ENCODE measurements at regions not wholly inside any gene's neighbourhood (a gene's known extent, or its start where the extent isn't known, plus 50 kb on each side); places are given as distances from the start of the nearest gene placed in this dataset.

DNA sequence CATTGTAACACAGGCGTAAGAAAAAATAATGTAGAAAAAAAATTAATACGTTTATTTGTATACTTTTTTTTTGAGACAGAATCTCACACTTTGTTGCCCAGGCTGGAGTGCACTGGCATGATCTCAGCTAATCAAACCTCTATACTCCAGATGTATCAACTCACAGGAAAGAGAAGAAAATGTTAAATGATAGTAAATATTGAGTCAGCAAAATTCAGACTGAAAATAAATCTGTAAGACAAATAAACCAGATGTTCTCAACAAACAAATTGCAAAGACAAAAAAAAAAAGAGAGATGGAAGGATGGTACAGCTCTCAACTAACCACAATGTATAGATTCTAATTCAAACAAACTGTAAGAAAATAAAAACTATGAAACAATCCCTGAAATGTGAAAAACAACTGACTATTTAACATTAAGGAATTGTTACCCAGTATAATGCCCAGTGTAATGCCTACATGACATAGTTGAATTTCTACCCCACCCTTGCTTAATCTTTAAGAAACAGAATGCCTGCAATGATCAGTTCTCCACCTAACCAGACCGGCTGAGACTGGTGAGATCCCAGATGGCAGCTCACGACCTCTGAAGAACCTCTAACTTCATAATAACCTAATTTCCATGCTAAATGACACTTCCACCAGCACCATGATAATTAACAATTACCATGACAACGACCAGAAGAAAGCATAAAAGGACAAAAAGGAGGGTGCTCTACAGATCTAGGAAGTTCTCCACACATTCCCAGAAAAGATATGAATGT lies 272.0 kb upstream of the GNAI1 start:
- DNase-seq = no peak

- DNase-seq = no peak
Observed at GRCh38 chr7:79855172-79855571, 279.5 kb upstream of the GNAI1 start.

GRCh38 chr7:79854621-79855020 lies 280.0 kb upstream of the GNAI1 start:
- no peak for DNase-seq

DNA sequence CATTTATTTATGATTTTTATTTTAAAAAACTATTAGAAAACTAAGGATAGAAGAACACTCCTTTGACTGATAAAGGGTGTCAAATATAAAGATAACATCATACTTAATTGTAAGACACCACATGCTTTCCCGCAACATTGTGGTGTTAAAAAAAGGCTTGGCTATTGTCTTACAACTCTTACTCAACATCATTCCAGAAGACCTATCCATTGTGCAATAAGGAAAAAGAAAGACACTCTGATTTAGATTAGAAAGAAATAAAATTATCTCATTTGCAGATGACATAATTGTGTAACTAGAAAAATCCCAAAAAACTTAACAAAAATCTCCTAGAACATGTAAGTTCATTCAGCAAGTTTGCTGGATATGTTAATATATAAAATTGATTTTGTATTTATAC lies 296.7 kb upstream of the GNAI1 start:
- DNase-seq = no peak

DNA sequence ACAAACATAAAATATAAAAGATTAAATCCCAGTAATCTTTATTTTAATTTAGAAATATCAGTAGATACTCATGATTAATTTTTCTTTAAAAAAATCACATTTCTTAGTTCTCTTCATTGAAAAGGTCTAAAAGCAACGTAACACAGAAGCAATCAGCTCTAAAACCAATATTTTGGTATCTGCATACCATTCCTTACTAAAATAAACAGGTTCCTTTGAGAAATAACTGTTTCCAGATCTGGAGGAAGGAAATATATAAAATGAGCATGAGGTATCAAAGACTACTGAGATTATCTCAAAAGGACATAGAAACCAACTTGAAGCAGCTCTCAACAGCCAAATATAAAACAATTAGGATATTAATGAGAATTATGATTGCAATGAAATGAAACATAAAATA lies 301.0 kb upstream of the GNAI1 start:
- no peak for DNase-seq

DNA sequence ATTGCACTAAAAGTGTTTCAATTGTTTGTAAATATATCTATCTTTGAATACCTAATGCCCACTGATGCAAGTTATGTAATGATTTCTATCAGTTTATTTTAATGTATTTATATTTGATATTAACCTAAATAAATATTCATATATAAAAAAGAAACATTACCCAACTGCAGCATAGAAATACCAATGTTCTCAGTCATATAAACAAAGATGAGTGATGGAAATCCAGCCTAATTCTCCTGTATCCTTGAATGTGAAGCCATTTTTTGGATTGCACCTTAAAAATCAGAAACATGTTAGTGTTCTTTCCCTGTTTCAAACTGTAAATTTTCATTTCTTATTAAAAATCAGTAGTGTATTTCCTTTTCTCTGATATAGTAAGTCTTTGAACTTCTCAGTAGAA lies 305.8 kb upstream of the GNAI1 start:
- DNase-seq = no peak

- no peak for DNase-seq
Observed at GRCh38 chr7:79823246-79823951, 311.2 kb upstream of the GNAI1 start.

GRCh38 chr7:79822620-79823240 lies 311.9 kb upstream of the GNAI1 start:
- no peak for DNase-seq

- no peak for DNase-seq
Observed at GRCh38 chr7:79820387-79820786, 314.2 kb upstream of the GNAI1 start.

DNA sequence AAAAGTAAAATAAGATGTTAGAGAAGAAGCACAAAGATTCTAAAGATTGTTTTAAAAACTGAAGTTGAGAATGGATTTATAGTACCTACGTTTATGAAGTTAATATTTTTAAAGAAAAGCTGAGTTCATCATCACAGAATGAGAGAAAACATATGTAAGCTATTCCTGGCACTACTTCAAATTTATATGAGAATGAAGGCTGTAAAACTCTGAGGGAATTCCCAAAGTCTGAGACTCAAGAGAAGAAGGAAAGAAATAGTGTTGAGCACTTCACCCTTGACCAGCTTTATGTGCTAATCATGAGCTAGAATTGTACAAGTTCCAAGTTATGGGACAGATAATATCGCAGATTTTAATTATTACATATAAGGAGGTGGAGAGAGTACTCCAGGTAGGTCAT lies 323.7 kb upstream of the GNAI1 start:
- DNase-seq = no peak

DNA sequence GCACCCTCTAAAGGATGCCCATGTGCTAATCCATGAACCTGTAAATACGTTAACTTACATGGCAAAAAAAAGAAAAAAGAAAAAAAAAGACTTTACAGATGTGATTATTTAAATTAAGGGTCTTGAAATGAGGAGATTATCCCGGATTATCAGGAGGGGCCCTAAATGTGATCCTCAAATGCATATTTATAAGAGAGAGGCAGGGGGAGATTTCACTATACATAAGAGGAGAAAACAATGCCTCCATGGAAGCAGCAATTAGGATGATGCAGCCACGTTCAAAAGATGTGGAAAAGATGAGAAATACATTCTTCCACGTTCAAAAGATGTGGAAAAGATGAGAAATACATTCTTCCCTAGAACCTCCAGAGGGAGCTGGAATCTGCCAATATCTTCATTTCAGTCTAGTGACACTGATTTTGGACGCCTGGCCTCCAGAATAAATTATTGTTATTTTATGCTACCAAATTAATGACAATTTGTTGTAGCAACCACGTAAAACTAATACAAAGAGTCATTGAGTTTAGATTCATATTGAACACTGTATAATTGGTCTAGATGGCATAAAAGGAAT lies 328.4 kb upstream of the GNAI1 start:
- DNase-seq = no peak

DNA sequence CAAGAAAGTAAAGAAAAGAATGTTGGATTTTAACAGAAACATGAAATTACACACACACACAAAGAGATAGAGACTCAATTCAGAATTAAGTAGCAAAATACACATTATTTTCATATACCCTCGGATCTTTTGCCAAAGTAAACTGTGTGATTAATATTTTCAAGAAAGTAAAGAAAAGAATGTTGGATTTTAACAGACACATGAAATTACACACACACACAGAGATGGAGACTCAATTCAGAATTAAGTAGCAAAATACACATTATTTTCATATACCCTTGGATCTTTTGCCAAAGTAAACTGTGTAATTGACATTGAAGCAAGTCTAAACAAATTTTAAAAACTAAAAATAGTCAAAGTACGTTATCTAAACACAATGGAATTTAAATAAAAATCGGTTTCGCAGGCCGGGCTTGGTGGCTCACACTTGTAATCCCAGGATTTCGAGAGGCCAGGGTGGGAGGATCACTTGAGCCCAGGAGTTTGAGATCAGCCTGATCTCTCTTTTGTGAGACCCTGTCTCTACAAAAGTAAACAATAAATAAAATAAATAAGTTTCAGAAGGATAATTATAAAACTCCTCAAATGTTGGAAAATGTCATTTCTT lies 337.3 kb upstream of the MAGI2 start:
- no peak for DNase-seq

DNA sequence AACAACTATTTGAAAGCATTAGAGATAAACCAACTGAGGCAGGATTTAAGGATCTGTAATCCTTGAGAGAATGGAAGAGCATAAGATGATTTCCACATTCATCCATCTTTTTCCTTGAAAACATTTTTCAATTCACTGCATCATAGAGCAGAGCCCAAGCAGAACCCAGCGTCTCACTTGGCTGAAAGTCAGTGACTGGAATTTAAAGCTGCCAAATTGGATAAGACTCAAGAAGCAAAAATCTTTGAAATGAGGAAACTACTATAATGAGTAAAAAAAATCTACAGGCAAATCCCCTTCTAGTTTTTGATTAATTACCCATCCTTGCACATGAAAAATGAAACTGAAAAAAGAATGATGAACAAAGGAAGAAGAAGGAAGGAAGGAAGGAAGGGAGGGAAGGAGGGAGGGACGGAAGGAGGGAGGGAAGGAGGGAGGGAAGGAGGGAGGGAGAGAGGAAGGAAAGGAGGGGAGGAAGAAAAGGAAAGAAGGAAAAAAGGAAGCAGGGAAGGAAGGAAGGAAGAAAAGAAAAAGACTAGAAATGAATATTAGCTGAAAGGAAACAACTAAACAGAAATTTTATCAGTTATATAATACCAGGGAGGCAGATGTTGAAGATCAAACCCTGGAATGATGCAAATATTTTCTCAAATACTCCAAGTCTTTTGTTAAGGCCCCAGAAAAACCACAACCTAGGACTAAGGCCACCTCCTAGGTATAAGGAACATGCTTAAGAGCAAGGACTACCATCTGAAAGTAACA lies 336.3 kb upstream of the MAGI2 start:
- DNase-seq = no peak

DNA sequence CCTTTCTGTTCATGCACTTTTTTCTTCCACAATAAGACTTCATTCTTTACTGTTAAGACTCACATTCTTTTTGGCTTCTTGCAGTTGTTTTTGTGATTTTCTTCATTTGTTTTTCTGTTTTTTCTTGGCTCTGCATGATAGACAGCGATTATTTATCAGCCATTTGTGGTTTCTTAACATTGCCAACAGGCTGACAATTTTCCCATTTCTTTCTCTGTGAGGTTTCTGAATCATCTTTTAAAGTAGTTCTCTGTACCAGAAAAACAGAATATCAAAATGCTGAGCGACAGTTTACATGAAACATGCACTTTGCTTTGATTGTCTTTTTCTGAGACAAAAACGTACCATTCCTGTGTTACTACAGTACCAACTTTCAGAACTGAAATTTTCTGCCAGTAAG lies 334.2 kb upstream of the MAGI2 start:
- DNase-seq = no peak

DNA sequence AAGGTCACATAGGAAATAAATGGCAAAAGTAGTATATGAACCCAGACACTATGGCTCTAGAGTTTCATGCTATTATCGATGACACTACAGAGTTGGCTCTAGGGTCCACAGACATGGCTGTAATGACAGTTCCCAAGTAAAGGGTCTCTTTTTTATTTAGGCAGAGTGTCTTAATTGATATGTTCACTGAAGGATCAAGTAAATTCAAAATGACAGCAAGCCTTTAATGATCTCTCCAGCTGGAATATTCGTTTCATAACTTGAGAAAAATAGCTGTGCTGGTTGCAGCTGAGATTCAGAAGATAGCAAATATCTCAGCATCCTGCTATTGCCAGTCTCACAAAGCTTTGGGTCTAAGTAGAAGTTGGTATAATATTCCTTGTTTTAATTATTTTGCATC lies 333.6 kb upstream of the MAGI2 start:
- DNase-seq = no peak

- DNase-seq = no peak
Observed at GRCh38 chr7:79786187-79786586, 332.7 kb upstream of the MAGI2 start.

- no peak for DNase-seq
Observed at GRCh38 chr7:79785556-79785955, 332.1 kb upstream of the MAGI2 start.

- no peak for DNase-seq
Observed at GRCh38 chr7:79782906-79783305, 329.4 kb upstream of the MAGI2 start.

GRCh38 chr7:79782256-79782655 lies 328.8 kb upstream of the MAGI2 start:
- DNase-seq = no peak

DNA sequence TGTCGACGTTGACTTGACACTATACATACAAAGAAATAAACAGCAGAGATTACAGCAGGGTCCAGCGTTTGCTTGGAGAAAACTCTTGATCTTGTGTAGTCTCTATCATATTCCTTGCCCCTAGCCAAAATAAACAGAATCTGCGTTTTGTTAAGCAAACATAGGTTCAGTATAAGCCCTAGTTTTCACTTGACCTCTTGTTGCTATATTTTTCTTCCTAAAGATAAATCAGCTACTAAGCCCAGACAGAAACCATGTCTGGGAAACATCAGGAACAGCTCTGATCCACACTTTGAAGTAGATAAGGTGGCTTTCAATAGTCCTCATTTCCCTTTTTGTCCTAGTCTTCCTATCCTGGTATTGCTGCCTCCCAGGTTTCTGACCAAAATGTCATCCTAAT lies 328.2 kb upstream of the MAGI2 start:
- no peak for DNase-seq

- no peak for DNase-seq
Observed at GRCh38 chr7:79778786-79779770, 325.6 kb upstream of the MAGI2 start.

All from CD4-positive, alpha-beta T cell treated with Interleukin-4 for 1 hour (primary cell).